GM18511 (cell line): ENCODE measurements at regions not wholly inside any gene's neighbourhood (a gene's known extent, or its start where the extent isn't known, plus 50 kb on each side); places are given as distances from the start of the nearest gene placed in this dataset.

ENCODE experiments used
- ATAC-seq: cut with Tn5 transposase; IDR thresholded peaks from one replicate; pipeline ENCODE4 v1.9.1; 2021; ENCODE audit warnings: mild to moderate bottlenecking, moderate library complexity; ENCODE audit not compliant: unreplicated experiment

DNA sequence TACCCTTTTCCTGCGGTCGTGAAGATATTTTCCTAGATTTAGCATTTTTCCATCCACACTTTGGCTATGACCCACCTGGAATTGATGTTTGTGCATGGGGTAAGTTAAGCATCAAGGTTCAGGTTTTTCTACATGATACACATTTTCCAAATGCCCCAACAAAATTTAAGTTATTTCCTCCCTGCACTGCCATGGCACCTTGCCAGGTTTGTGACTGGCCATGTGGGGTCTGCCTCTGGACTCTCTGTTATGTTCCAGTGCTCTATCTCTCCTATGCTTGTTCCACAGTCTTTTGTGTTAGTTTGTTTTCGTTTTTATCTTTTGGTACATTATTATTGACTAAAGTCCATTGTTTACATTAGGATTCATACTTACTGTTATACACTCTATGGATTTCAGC, 934.3 kb downstream of the TBC1D22A start:
- no peak for ATAC-seq

- ATAC-seq = no peak
Observed at GRCh38 chr22:47695176-47695575, 932.7 kb downstream of the TBC1D22A start.

GRCh38 chr22:47694536-47695130, 932.2 kb downstream of the TBC1D22A start:
- no peak for ATAC-seq

DNA sequence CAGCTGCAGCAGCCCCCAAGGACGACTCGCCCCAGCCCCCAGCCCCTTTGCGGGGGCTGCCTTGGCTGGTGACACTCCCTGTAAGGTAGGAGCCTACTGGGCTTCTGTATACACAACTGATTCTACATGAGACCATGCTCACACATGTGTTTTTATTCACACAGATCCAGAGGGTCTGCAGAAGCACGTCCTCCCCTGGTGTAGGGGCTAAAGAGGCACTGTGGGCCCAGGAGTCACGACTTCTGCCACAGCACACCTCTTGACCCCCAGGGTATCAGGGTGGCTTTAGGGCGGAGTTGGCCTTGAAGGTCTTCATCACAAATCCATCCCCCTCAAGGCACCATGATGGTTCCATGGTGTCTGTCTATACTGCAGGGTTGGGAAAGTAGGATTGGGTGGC, 931.2 kb downstream of the TBC1D22A start:
- no peak for ATAC-seq

- ATAC-seq = no peak
Observed at GRCh38 chr22:47692811-47693210, 930.4 kb downstream of the TBC1D22A start.

DNA sequence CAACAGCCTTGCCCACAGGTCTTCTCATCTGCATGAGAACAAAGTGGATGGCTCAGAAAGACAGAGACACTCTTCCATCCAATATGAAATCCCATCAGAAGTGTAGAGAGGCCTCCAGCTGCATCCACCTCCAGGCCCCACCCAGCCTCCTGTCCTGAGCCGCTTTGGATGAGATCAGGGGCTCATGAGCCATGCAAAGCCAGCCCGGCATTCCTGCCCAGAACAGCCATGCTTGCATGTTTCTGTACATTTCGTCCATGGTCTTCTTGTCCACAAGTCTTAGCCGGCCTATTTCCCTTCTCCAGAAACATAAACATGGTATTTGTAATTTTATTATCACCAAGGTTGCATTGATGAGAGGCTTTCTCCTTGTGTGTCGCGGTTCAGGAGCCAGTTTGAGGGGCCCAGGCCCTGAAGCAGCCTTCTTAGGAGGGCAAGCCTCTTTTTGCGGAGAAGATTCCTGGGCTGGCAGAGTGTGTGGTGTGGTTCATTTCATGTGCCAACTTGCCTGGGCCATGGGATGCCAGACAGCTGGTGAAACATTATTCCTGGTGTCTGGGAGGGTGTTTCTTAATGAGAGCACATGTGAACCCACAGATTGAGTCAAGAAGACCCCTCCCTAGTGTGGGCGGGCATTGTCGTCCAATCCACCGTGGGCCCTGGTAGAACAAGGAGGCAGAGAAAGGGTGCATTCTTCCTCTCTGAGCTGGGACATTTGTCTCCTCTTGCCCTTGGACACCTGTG, 928.9 kb downstream of the TBC1D22A start:
- no peak for ATAC-seq

DNA sequence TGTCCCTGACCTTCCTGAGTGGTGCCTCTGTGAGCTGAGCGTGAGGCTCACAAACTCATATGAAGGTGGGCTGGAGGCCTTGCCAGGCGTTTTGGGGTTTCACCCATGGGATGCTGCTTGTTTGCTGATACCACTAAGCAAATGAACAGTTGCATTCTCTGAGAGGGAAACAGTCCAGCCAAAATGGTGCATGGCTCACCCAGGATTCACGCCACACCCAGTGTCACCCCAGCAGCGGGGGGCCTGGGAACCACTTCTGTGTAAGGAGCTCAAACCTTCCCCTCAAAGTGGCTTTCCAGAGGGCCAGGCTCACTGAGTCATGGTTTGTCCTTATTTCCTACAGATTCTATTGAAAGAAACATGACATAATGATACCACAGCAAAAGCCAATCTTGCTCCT, 928.1 kb downstream of the TBC1D22A start:
- ATAC-seq = no peak

- no peak for ATAC-seq
Observed at GRCh38 chr22:47690166-47690565, 927.7 kb downstream of the TBC1D22A start.

DNA sequence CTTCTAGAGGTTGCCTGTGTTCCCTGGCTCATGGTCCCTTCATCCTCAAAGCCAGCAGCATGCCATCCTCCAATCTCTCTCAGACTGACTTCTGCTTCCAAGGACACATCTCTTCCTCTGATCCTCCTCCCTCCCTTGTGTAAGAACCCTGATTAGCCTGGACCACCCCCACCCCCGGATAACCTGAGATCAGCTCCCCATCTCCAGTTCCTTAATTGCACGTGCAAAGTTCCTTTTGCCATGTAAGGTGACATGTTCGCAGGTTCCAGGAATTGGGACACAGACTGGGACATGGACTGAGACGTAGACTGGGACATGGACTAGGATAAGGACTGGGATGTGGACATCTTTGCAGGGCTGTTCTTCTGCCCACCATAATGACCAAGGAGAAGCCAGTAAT, 925.3 kb downstream of the TBC1D22A start:
- ATAC-seq = no peak

DNA sequence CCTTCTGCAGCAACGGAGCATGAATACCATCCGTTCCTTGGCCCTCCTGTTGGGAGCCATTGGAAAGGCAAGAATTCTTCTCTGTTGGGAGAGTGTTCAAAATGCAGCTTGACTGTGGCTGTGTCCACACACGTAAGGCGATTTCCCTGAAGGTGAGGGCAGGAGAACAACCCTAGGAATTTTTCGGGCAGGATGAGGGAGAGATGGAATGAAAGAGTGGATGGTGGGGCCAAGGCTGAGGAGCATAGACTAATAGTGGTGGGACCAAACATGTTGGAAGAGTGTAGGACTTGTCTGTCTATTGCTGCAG, 924.9 kb downstream of the TBC1D22A start:
- no peak for ATAC-seq

DNA sequence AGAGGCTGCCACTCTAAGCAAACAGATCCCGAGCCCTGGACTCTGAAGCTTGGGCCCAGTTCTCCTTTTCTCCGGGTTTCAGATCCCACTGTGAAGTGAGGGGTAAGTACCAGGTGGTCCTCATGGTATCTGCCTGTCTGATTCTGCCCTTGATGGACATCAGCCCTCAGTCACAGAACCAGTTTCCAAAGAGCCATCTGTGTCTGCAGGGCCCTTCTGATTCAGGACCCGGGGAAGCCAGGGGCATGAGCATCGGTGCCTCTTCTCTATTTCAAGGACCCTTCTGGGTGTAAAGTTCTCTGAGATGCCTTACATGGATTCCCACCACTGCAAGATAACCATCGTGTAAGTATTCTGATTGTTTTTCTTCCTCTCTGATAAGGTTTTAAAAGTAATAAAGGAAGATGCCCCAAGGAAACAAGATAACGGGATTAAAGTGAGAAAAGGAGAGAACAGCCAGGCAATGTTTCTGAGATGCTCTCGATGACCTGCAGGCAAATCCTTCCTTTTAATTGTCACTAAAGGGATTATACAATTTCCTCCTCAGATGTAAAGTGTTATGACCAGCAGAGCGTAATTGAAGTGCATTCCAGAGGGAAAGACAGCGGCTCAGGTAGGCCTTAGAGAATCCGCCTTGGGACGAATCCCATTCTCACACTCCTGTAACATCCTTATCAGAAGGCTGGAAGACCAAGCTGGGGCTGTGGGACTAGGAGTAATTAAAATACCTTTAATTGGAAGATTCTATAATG, 924.3 kb downstream of the TBC1D22A start:
- no peak for ATAC-seq

DNA sequence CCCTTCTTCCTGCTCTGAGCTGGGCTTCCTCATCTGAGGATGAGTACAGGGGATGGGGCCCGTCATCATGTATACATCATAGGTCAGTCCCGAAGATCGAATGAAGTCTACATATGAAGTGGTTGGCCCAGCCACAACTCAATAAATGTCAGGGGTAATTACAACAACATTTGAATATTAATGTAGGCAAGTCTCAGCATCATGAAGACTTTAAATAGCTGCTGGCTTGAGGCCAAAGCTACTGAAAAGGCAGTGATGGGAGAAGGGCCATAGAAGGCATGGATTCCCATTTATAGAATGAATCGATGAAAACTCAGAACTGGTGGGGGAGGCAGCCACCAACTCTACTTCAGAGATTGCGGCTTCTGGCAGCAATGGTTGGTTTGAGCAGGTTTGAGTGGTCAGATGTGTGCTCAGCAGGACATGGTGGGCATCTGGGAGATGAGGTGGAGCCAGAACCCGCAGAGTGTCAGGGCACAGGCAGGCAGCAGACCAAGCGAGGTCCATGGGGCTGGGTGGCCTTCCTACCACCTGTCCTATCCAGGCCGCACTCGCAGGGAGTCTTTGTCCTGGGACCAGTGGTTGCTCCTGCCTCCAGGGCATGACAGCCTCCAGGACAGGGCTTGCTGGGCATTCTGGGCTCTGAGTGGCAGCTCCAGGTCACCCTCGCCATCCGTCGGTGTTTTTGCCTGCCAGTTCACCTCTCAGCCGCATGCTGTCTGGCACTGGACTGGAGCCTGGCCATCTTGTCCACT, 919.1 kb downstream of the TBC1D22A start:
- ATAC-seq = no peak

DNA sequence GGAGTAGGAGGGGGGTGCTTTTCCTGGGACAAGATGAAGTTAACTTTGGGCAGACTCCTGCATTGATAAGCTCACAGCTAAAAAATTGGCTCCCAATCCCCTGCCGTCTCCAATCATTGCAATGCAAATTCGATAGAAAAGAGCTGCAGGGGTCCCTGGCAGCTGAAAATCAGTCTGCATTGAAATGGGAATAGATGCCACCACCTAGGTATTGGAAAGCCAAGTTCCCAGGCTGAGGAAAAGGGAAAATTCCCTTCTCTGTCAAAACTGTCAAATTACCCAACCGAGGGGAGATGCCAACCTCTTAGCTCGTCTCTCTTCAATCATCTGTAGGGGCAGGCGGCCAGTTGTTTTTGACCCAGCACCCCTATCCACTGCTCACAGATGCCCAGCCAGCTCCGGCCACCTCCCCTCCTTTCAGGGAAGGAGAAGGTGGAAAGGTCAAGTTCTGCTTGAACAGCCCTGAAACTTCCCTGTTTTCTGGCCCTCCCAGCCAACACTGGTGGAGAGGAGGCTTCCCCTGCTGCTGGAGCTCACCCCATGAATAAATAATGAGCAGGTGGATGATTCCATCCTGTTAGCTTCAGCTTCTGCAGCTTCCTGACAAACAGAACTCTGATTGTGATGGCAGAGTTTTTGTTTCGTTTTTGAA, 916.3 kb downstream of the TBC1D22A start:
- ATAC-seq = no peak

DNA sequence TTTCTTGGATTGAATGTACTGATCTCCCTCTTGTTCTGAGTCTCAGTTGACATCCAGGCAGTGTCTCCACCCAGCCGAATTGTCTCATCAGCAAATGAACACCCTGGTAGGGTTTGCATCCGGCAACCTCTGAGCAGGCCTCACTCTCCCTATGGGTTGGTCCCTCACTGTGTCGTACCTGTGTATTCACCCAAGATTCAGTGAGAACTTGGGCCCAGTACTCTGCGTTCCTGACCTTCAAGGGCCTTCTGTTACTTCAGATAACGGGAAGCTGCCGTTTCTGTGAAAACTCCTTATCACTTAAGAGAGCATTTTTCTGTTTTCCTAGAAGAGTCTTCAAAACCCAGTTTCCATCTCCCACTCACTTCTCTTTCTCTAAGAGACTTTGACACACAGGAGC, 915.6 kb downstream of the TBC1D22A start:
- no peak for ATAC-seq

GRCh38 chr22:47676685-47677084, 914.2 kb downstream of the TBC1D22A start:
- no peak for ATAC-seq

DNA sequence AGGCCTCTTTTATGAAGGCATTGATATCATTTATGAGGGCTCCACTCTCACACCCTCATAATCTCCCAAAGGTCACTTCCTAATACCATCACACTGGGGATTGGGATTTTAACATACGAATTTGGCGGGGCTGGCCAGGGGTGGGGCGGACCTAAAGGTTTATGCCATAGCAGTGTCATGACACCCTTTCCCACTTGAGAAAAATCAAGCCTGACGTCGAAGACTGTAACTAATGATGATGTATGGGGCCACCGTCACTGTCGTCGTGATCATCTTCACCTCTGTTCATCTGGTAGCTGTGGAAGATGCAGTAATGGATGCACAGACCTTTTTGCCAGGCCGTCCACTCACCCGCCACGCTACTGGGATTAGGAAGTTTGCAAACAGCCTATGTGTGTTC, 912.1 kb downstream of the TBC1D22A start:
- ATAC-seq = no peak

DNA sequence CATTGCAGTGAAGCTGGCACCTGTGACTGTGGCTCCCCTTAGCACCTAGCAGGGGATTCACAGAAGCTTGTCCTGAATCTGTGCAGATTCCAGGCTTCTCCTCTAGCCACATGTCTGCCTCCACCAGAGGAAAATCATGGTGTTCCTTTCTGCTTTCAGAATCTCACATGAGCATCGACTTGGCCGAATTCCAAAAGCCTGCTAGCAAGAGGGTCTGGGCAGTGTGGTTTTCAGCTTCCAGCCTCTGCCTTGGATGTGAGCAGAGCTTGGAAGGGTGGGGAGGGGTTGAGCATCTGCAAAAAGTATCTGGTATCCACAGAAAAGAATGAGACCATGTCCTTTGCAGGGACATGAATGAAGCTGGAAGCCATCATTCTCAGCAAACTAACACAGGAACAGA, 911.1 kb downstream of the TBC1D22A start:
- ATAC-seq = no peak

DNA sequence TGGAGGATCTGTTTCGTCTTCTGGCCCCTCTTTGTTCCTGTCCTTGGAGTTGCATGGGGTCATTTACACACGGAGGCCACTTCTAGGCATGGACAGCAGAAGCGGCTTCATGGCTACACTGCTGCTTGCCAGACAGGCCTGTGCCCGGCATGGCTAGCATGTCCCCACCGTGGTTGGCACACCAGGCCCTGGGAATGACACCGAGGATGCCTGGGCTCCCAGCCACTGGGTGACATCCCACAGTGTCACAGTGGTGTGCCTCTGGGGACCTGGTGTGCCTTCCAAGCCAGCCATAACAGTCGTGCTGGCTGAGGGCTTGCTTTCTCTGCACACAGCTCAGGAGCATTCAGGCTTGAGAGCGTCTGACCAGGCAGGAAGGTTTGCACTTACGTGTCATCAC, 910.1 kb downstream of the TBC1D22A start:
- no peak for ATAC-seq

- no peak for ATAC-seq
Observed at GRCh38 chr22:47665151-47665550, 902.7 kb downstream of the TBC1D22A start.

- ATAC-seq = no peak
Observed at GRCh38 chr22:47663615-47664605, 901.5 kb downstream of the TBC1D22A start.
